ENCODE measurements at regions not wholly inside any gene's neighbourhood (a gene's known extent, or its start where the extent isn't known, plus 50 kb on each side); places are given as distances from the start of the nearest gene placed in this dataset.
"Not testable (repeated sequence)": the region's sequence is repeated elsewhere in the genome, so short reads cannot be mapped to it uniquely, and the experiment has no call there.

- Histone ChIP-seq H3K27ac (no peak overlapping the region), H3K9me3 (no peaks in the 10 kb centered on the region), H3K4me1 (no peaks in the 10 kb centered on the region), H3K4me3 (no peak overlapping the region), H3K27me3 (no peaks in the 10 kb centered on the region), H3K36me3 (no peaks in the 10 kb centered on the region)
- WGBS, 2 donors: 75 to 76% methylated on average over 7 of the region's 7 CpGs
- intact Hi-C loops (cut with DNase I): no loop called here
- no peak for TF ChIP-seq CTCF (IDR thresholded peaks at IDR 0.05)
- TF ChIP-seq POLR2A (IDR thresholded peaks at IDR 0.05): no peak
- DNase-seq: no peak
Measured at GRCh38 chr11:98736833-98737232, 283.9 kb upstream of the CNTN5 start.

GRCh38 chr11:98740321-98740720, 280.4 kb upstream of the CNTN5 start:
- Histone ChIP-seq H3K27me3 (no peaks in the 10 kb centered on the region), H3K4me1 (no peaks in the 10 kb centered on the region), H3K4me3 (no peak overlapping the region), H3K9me3 (no peaks in the 10 kb centered on the region), H3K36me3 (no peaks in the 10 kb centered on the region), H3K27ac (no peak overlapping the region)
- no peak for DNase-seq
- TF ChIP-seq POLR2A (IDR thresholded peaks at IDR 0.05) (no peak), CTCF (IDR thresholded peaks at IDR 0.05) (no peak)
- intact Hi-C loops (cut with DNase I): no loop called here

GRCh38 chr11:98763446-98763845, 257.3 kb upstream of the CNTN5 start:
- H3K27ac ChIP-seq; H3K27me3 ChIP-seq; DNase-seq; H3K4me1 ChIP-seq; H3K4me3 ChIP-seq; intact Hi-C loops (cut with DNase I); H3K36me3 ChIP-seq: not testable (repeated sequence)
- H3K9me3 ChIP-seq: peaks cover 0 to 25% (median 4%) of the 10 kb centered on the region in 3 donors
- no CpG with 5 or more reads among the region's 21 CpGs for WGBS, 2 donors

- 54 to 77% methylated on average over 2 of the region's 2 CpGs for WGBS, 2 donors
- H3K4me1 ChIP-seq: no peaks in the 10 kb centered on the region
- no peaks in the 10 kb centered on the region for H3K36me3 ChIP-seq
- peaks cover 0 to 25% (median 4%) of the 10 kb centered on the region in 3 donors for H3K9me3 ChIP-seq
- no peak overlapping the region for H3K27ac ChIP-seq
- no peak for TF ChIP-seq POLR2A (IDR thresholded peaks at IDR 0.05)
- no peak for TF ChIP-seq CTCF (IDR thresholded peaks at IDR 0.05)
- no peak overlapping the region for H3K4me3 ChIP-seq
- no peaks in the 10 kb centered on the region for H3K27me3 ChIP-seq
- DNase-seq: no peak
- intact Hi-C loops (cut with DNase I): no loop called here
Measured at GRCh38 chr11:98766903-98767302, 253.8 kb upstream of the CNTN5 start.

- H3K4me3 ChIP-seq; H3K36me3 ChIP-seq; H3K27me3 ChIP-seq; H3K4me1 ChIP-seq; H3K9me3 ChIP-seq; H3K27ac ChIP-seq; DNase-seq; intact Hi-C loops (cut with DNase I): not testable (repeated sequence)
- 94 to 100% methylated on average over 2 to 3 of the region's 29 CpGs for WGBS, 2 donors
Measured at GRCh38 chr11:98770046-98770445, 250.7 kb upstream of the CNTN5 start.

GRCh38 chr11:98771791-98772190, 249.0 kb upstream of the CNTN5 start:
- no peak overlapping the region for H3K4me3 ChIP-seq
- no peaks in the 10 kb centered on the region for H3K27me3 ChIP-seq
- intact Hi-C loops (cut with DNase I): no loop called here
- H3K9me3 ChIP-seq: no peaks in the 10 kb centered on the region
- no peak for DNase-seq
- WGBS, 2 donors: 56 to 66% methylated on average over 4 of the region's 4 CpGs
- H3K27ac ChIP-seq: no peak overlapping the region
- no peak for TF ChIP-seq CTCF (IDR thresholded peaks at IDR 0.05)
- no peak for TF ChIP-seq POLR2A (IDR thresholded peaks at IDR 0.05)
- no peaks in the 10 kb centered on the region for H3K36me3 ChIP-seq
- H3K4me1 ChIP-seq: no peaks in the 10 kb centered on the region

Measured in esophagus squamous epithelium (tissue), 5 donors.